ENCODE measurements at regions not wholly inside any gene's neighbourhood (a gene's known extent, or its start where the extent isn't known, plus 50 kb on each side); places are given as distances from the start of the nearest gene placed in this dataset.
A peak's percentile ranks its signal among the peaks of the same experiment; 100 is the strongest.

DNA sequence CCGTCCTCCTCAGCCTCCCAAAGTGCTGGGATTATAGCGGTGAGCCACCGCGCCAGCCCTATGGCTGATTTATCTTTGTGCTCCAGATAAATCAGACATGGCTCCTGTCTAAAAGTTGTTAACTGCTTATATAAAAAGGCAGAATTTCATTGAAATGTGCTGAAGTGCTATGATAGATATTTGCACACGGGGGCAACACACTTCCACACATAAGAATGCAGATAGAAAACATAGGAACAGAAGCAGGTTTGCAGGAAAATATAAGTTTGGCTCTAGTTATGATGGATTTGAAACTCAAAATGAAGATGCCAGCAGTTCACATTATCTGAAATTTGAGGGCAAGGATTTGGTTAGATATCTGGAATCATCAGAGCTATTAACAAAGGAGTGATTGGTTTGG is 163.1 kb upstream of the SLITRK2 start:
- DNase-seq, result no peak

- no peak for DNase-seq
Observed at GRCh38 chrX:145673841-145674240, 143.8 kb upstream of the SLITRK2 start.

- no peak for DNase-seq
Observed at GRCh38 chrX:145677109-145677817, 140.4 kb upstream of the SLITRK2 start.

GRCh38 chrX:145682518-145683298 is 134.9 kb upstream of the SLITRK2 start:
- DNase-seq, result no peak

DNA sequence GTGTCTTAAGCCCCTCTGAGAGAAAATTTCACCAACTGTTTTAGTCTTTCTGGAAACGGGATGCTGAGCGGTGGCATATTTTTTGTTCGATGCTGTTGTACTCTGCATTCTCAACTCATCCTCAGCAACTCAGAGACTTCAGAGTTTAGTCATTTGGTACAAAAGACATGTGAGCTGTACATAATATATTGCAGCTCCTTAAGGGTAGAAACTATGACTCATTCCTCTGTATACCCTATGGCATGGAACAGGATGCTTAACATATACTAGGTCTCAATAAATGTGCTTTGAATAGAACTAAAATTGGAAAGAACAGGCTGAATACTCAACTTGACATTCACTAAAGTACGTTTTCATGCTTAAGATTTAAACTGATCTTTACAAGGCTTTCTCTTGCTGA is 130.5 kb upstream of the SLITRK2 start:
- no peak for DNase-seq

DNA sequence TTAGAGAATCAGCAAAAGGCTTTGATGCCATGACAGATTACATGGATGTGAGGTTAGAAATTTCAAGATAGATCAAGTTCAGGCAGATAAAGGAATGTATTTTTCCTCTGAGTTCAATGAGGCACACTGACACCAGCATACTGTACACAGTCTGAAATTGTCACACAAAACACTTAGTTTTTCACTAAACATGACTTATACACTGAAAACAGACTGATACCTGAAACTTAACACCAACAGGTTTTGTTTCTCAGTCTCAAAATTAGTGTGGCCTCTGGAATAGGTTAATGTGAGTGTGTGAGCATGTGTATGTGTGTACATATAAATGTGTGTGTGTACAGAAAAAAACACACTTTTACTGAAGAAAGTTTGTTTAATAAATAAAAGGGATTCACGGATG is 129.9 kb upstream of the SLITRK2 start:
- no peak for DNase-seq

DNA sequence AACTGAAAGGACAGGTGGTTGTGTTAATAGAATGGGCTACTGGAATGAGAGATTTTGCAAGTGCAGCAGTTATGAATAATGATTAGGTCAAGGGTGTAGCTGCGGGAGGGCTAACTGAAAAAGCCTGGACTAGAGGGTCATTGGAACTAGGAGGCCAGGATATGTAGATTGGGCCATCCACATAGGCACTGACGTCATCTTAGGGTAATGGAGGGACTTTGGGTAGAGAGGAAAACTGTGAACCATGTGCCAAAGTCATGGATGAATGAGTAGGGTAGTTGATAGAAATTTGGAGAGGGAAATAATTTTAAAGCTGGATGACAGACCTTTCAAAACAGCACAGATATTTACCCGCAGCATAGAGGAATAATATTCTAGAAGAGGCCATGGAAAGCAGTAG is 123.6 kb upstream of the SLITRK2 start:
- DNase-seq, result no peak

DNA sequence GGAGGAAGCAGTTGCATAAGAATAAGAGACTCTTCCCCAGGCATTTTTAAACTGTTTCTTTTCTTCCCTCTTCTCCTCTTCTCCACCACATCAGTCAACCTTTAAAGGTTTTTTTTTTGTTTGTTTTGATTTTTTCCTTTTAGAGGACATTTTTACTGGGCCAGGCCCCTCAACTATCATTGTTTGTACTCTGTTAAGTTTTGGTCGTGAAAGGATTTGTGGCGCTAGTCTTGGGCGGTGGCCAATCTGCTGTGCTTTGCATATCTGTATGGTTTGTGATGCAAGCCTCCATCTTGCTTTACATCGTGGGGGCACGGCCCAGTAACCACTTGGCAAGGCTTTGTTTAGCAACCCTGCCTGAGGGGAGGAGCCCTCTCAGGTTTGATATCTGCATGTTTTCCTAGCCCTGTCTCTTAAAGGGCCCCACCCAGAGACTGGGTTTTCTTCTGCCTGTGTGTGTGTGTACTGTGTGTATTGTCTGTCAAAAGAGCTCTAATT is 101.9 kb upstream of the SLITRK2 start:
- no peak for DNase-seq

DNA sequence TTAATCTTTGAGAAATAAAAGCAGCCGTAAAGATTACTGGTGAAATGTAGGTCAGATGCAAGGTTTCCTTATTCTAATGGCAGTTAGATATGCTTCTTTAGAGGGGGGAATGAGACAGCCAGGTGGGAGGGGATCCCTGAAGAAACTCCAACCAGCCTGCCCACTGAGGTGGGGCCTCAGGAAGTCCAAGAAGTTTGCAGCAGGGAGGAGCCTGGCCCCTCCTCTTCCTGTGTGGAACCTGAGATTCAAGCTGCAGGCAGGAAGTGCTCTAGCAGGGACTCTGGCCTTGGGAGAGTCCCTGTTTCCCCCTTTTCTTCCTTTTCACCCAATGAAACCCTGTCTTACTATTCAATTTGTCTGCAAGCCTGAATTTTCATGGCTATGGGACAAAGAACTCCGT is 101.4 kb upstream of the SLITRK2 start:
- DNase-seq, result no peak

DNA sequence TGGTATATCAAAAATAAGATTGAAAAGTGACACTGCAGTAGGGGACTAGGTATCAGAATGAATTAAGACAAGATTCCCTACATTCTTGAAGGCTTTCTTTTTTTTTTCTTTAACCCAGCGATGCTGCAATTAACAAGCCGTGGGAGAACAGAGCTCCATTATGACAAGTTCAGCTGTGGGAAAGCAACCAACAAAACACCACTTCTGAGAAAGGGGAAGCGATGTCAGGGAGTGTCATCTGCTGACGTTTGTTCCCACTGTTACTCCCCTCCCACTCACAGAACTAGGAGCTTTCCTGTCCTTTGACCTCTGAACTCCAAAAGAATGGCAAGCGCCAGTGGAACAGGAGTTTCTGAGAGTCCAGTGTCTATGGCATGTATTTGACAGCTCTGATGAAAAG is 90.2 kb upstream of the SLITRK2 start:
- no peak for DNase-seq

DNA sequence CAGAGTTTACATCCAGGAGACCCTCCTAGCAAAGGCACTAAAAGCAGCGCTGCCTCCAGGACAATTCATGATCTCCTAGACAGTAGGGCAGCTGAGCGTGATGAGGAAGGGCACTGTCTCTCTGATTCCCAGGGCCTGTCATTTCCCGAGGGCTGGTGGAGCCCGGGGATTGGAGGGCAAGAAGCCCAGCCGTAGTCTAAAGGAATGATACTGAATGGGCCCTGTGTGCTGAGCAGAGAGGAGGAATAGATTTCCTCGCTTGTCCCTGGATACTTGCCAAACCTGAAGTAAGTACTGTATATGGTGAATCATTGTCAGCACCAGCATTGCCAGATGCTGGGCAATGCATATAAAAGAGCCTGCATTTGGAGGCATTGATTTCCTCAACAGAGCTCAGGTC is 88.0 kb upstream of the SLITRK2 start:
- peak; percentile 2 for DNase-seq

DNA sequence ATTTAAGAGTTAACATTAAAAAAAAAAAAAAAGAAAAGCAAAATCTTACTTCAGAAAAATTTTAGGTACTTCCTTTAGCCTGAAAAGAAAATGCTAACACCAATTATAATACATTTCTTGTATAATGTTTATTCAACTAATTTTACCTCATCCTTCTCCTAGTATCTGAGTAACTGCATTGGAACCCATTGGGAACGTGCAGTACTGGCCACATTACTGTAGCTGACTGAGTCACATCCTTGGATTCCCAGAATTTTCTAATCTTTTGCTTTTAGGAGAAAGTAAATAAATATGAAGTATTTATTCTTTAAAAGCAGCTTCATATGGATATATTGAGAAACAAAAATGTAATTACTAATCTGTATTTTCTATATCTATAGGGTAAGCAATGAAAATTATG is 82.6 kb upstream of the SLITRK2 start:
- no peak for DNase-seq

DNA sequence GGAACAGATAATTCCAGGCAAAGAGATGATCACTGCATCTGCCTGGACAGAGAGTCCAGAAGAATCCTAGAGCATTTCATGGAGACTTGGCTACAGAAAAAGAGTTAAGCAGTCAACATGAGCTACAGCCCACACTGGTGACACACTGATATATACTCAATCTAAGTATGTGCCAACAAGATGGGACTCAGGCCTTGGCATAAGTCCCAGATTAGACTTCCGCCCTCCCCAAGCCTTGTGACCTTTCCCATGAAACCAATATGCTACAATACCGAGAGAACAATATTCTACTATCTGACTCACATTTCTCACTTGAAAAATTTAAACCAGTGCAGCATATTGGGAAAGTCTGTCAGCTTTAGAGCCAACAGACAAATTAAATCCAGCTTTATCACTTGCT is 65.7 kb upstream of the SLITRK2 start:
- no peak for DNase-seq
